Lower lobe of right lung (tissue), 2 donors: ENCODE measurements at regions not wholly inside any gene's neighbourhood (a gene's known extent, or its start where the extent isn't known, plus 50 kb on each side); places are given as distances from the start of the nearest gene placed in this dataset.

ENCODE experiments used
- ATAC-seq, 2 donors: fragments of 200-7000 bp; cut with Tn5 transposase; one replicate each; pipeline ENCODE4 v1.9.1; 2020 to 2022; ENCODE audit warnings: mild to moderate bottlenecking in 2 of 2, moderate library complexity in 2 of 2
- DNase-seq: peaks from one replicate; pipeline ENCODE4 v3.0.0-alpha.2; 2020
- H3K27ac ChIP-seq: fragments of 200-600 bp; one replicate; pipeline ENCODE4 v1.8.0; 2022
- H3K27me3 ChIP-seq: fragments of 200-600 bp; one replicate; pipeline ENCODE4 v1.8.0; 2022; ENCODE audit warnings: low read depth
- H3K36me3 ChIP-seq: fragments of 200-600 bp; one replicate; pipeline ENCODE4 v1.8.0; 2022; ENCODE audit warnings: mild to moderate bottlenecking
- H3K4me1 ChIP-seq: fragments of 200-600 bp; one replicate; pipeline ENCODE4 v1.8.0; 2022
- H3K4me3 ChIP-seq: fragments of 200-600 bp; one replicate; pipeline ENCODE4 v1.8.0; 2022; ENCODE audit warnings: mild to moderate bottlenecking
- H3K9me3 ChIP-seq: fragments of 200-600 bp; one replicate; pipeline ENCODE4 v1.8.0; 2022
- CTCF ChIP-seq: fragments of 200-600 bp; IDR thresholded peaks from one replicate; pipeline ENCODE4 v1.8.0; 2022; ENCODE audit warnings: antibody characterized with exemption, mild to moderate bottlenecking
- intact Hi-C: fragments of 100-400 bp; cut with DNase I; formaldehyde crosslinking; loops from one replicate; pipeline ENCODE4 v1.11.0; 2022
- donor health status: DM: no; HTN: yes; CAD: no; lungs with severe emphysema.

- no peak for TF ChIP-seq CTCF
- ATAC-seq (no peak), DNase-seq (no peak)
- H3K27ac ChIP-seq = no peak overlapping the region
- H3K27me3 ChIP-seq = no peaks in the 10 kb centered on the region
- intact Hi-C loops = no loop called here
- H3K4me1 ChIP-seq = no peaks in the 10 kb centered on the region
- no peak overlapping the region for H3K4me3 ChIP-seq
- no peaks in the 10 kb centered on the region for H3K36me3 ChIP-seq
- H3K9me3 ChIP-seq = no peaks in the 10 kb centered on the region
Observed at GRCh38 chr16:52054326-52054725, 492.6 kb downstream of the TOX3 start.

- DNase-seq (no peak), ATAC-seq (no peak)
- H3K9me3 ChIP-seq = no peaks in the 10 kb centered on the region
- intact Hi-C loops = no loop called here
- no peak overlapping the region for H3K27ac ChIP-seq
- no peaks in the 10 kb centered on the region for H3K27me3 ChIP-seq
- no peak overlapping the region for H3K4me3 ChIP-seq
- no peaks in the 10 kb centered on the region for H3K4me1 ChIP-seq
- no peak for TF ChIP-seq CTCF
- no peaks in the 10 kb centered on the region for H3K36me3 ChIP-seq
Observed at GRCh38 chr16:52052818-52053217, 494.1 kb downstream of the TOX3 start.

GRCh38 chr16:52051414-52052172, 495.4 kb downstream of the TOX3 start:
- Histone ChIP-seq H3K27ac (no peak overlapping the region), H3K4me3 (no peak overlapping the region), H3K9me3 (no peaks in the 10 kb centered on the region), H3K4me1 (no peaks in the 10 kb centered on the region), H3K36me3 (no peaks in the 10 kb centered on the region), H3K27me3 (no peaks in the 10 kb centered on the region)
- intact Hi-C loops = no loop called here
- no peak for ATAC-seq
- no peak for TF ChIP-seq CTCF
- no peak for DNase-seq

GRCh38 chr16:52050418-52050817, 496.5 kb downstream of the TOX3 start:
- TF ChIP-seq CTCF = no peak
- Histone ChIP-seq H3K27me3 (no peaks in the 10 kb centered on the region), H3K9me3 (peaks cover 9% of the 10 kb centered on the region), H3K4me3 (no peak overlapping the region), H3K36me3 (no peaks in the 10 kb centered on the region), H3K27ac (no peak overlapping the region), H3K4me1 (no peaks in the 10 kb centered on the region)
- DNase-seq (no peak), ATAC-seq (no peak)
- intact Hi-C loops = no loop called here

- TF ChIP-seq CTCF = no peak
- no peaks in the 10 kb centered on the region for H3K4me1 ChIP-seq
- no peak for ATAC-seq
- no peak overlapping the region for H3K4me3 ChIP-seq
- no peak for DNase-seq
- H3K27ac ChIP-seq = no peak overlapping the region
- intact Hi-C loops = no loop called here
- H3K36me3 ChIP-seq = no peaks in the 10 kb centered on the region
- no peaks in the 10 kb centered on the region for H3K27me3 ChIP-seq
- no peaks in the 10 kb centered on the region for H3K9me3 ChIP-seq
Observed at GRCh38 chr16:52035436-52035835, 511.5 kb downstream of the TOX3 start.
